Astrocyte (in vitro differentiated cells and primary cell): ENCODE measurements at regions not wholly inside any gene's neighbourhood (a gene's known extent, or its start where the extent isn't known, plus 50 kb on each side); places are given as distances from the start of the nearest gene placed in this dataset.

ENCODE experiments used
- CTCF ChIP-seq: IDR thresholded peaks from 2 replicates; pipeline ENCODE4 v1.5.1; 2011; ENCODE audit warnings: low read depth, mild to moderate bottlenecking, inconsistent platforms, low read length, moderate library complexity; ENCODE audit not compliant: insufficient read depth
- EZH2 ChIP-seq: IDR thresholded peaks from 2 replicates; pipeline ENCODE4 v1.6.1; 2012; ENCODE audit warnings: mild to moderate bottlenecking, low read length, inconsistent platforms; ENCODE audit not compliant: insufficient read depth

GRCh38 chr4:33649015-33649414, 2595.3 kb downstream of the ARAP2 start:
- TF ChIP-seq CTCF (peak; percentile 52), EZH2 (no peak)
